Endodermal cell (in vitro differentiated cells): ENCODE measurements at regions not wholly inside any gene's neighbourhood (a gene's known extent, or its start where the extent isn't known, plus 50 kb on each side); places are given as distances from the start of the nearest gene placed in this dataset.

Experiments used
- DNase-seq: peaks from one replicate; pipeline ENCODE4 v3.0.0-alpha.2; 2017
- H3K27ac ChIP-seq: 2 replicates; pipeline ENCODE4 v1.5.1; 2013; ENCODE audit warnings: mild to moderate bottlenecking, low read depth, low read length, moderate library complexity
- H3K27me3 ChIP-seq: 2 replicates; pipeline ENCODE4 v1.6.1; 2013; ENCODE audit warnings: mild to moderate bottlenecking, low read length, moderate library complexity; ENCODE audit not compliant: insufficient read depth, control insufficient read depth, poor library complexity, severe bottlenecking
- H3K36me3 ChIP-seq: 2 replicates; pipeline ENCODE4 v1.7.0; 2013; ENCODE audit warnings: mild to moderate bottlenecking, low read length, moderate library complexity; ENCODE audit not compliant: control insufficient read depth, insufficient read depth
- H3K4me1 ChIP-seq: one replicate; pipeline ENCODE4 v1.7.0; 2013; ENCODE audit warnings: low read length; ENCODE audit not compliant: control insufficient read depth, insufficient read depth
- H3K4me3 ChIP-seq: 2 replicates; pipeline ENCODE4 v1.5.1; 2013; ENCODE audit warnings: mild to moderate bottlenecking, low read length, moderate library complexity
- H3K9ac ChIP-seq: 2 replicates; pipeline ENCODE4 v1.6.1; 2013; ENCODE audit warnings: mild to moderate bottlenecking, low read length, moderate library complexity; ENCODE audit not compliant: poor library complexity, severe bottlenecking; ENCODE audit errors: extremely low read depth
- H3K9me3 ChIP-seq: 2 replicates; pipeline ENCODE4 v1.6.1; 2013; ENCODE audit warnings: mild to moderate bottlenecking, low read length, moderate library complexity; ENCODE audit not compliant: control insufficient read depth
- H3K27ac Mint-ChIP-seq: 2 replicates; pipeline ENCODE4 v1.8.0; 2020; ENCODE audit warnings: mixed read lengths
- H3K27me3 Mint-ChIP-seq: 2 replicates; pipeline ENCODE4 v1.8.0; 2021; ENCODE audit warnings: mild to moderate bottlenecking, mixed read lengths; ENCODE audit not compliant: insufficient read depth
- H3K36me3 Mint-ChIP-seq: 2 replicates; pipeline ENCODE4 v1.8.0; 2020; ENCODE audit warnings: low read depth, mixed read lengths
- H3K4me1 Mint-ChIP-seq: 2 replicates; pipeline ENCODE4 v1.8.0; 2020; ENCODE audit warnings: mixed read lengths
- H3K4me3 Mint-ChIP-seq: 2 replicates; pipeline ENCODE4 v1.8.0; 2020; ENCODE audit warnings: mild to moderate bottlenecking, moderate library complexity, mixed read lengths
- H3K9me3 Mint-ChIP-seq: 2 replicates; pipeline ENCODE4 v1.8.0; 2020; ENCODE audit warnings: mild to moderate bottlenecking, mixed read lengths
- WGBS, 2 experiments: methylation state at CpG; one replicate each; pipeline versions ENCODE4 v1.1.5 to v1.1.7; 2013; ENCODE audit warnings: missing lambda C conversion rate in 2 of 2, mixed read lengths in 1 of 2; ENCODE audit not compliant: insufficient coverage in 1 of 2, insufficient read length in 1 of 2; 5-methylcytosine and 5-hydroxymethylcytosine counted together
- TF ChIP-seq, protein P1 (sequence below): fragments of 200-600 bp; sonication (generic); conservative IDR thresholded peaks from 2 replicates; pipeline ENCODE4 v1.5.0; 2021; ENCODE audit warnings: antibody characterized with exemption, mild to moderate bottlenecking

DNA sequence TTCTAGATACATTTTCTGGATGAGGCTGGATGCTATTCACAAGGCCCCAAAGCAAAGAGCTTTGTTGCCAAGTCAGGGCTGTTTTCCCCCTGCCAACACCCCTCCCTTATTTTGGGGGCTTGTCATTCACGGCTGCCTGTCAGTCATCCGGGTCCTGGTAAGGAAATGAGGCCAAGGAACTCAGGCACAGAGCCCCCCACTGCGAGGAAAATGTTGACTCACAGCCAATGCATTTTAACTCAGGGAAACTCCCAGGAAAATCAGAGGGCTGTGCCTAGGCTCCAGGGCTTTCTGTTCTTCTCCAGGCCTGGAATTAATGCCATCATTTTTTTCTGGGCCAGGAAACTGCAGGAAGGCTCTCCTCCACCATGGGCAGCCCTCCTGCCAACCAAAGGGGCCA is 241.1 kb downstream of the SMAD2 start:
- H3K27ac Mint-ChIP-seq, result no peak overlapping the region
- no peaks in the 10 kb centered on the region for H3K9me3 Mint-ChIP-seq
- peak; percentile 88 for DNase-seq
- H3K4me1 Mint-ChIP-seq, result peaks cover 4% of the 10 kb centered on the region
- WGBS, 2 experiments, result 17 to 49% methylated on average over 1 to 3 of the region's 3 CpGs
- H3K36me3 Mint-ChIP-seq, result no peaks in the 10 kb centered on the region
- peaks cover 6% of the 10 kb centered on the region for H3K4me1 ChIP-seq
- H3K9ac ChIP-seq, result no peak overlapping the region
- H3K27me3 ChIP-seq, result no peaks in the 10 kb centered on the region
- no peaks in the 10 kb centered on the region for H3K9me3 ChIP-seq
- H3K4me3 Mint-ChIP-seq, result no peak overlapping the region
- TF ChIP-seq, protein P1, sequence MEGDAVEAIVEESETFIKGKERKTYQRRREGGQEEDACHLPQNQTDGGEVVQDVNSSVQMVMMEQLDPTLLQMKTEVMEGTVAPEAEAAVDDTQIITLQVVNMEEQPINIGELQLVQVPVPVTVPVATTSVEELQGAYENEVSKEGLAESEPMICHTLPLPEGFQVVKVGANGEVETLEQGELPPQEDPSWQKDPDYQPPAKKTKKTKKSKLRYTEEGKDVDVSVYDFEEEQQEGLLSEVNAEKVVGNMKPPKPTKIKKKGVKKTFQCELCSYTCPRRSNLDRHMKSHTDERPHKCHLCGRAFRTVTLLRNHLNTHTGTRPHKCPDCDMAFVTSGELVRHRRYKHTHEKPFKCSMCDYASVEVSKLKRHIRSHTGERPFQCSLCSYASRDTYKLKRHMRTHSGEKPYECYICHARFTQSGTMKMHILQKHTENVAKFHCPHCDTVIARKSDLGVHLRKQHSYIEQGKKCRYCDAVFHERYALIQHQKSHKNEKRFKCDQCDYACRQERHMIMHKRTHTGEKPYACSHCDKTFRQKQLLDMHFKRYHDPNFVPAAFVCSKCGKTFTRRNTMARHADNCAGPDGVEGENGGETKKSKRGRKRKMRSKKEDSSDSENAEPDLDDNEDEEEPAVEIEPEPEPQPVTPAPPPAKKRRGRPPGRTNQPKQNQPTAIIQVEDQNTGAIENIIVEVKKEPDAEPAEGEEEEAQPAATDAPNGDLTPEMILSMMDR, result no peak
- H3K36me3 ChIP-seq, result no peaks in the 10 kb centered on the region
- peaks cover 5% of the 10 kb centered on the region for H3K27me3 Mint-ChIP-seq
- no peak overlapping the region for H3K4me3 ChIP-seq
- H3K27ac ChIP-seq, result no peak overlapping the region

DNA sequence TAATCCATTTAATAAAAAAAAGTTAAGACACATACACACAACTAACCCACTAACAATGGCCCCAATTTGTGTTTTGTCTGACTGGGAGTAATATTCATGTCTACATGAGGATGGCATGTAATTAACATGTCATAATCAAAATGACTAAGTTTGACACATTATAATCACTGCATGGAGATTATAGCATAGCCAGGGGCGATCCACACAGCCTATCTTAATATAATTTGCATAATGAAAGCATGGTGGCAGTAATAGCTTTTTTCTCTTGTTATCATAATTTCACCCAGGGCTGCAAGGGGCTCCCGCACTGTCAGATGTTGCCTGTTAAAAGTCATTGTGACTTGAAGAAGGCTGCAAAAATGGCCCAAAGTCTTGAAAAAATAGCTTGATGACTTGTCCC is 243.7 kb downstream of the SMAD2 start:
- no peak for DNase-seq
- Histone ChIP-seq H3K9me3 (no peaks in the 10 kb centered on the region), H3K36me3 (no peaks in the 10 kb centered on the region), H3K4me1 (peaks cover 6% of the 10 kb centered on the region), H3K27me3 (no peaks in the 10 kb centered on the region), H3K27ac (no peak overlapping the region), H3K9ac (no peak overlapping the region), H3K4me3 (no peak overlapping the region)
- TF ChIP-seq, protein P1, result no peak
- WGBS, 2 experiments, result 84 to 100% methylated on average over 1 to 2 of the region's 2 CpGs
- no peaks in the 10 kb centered on the region for H3K9me3 Mint-ChIP-seq
- peaks cover 4% of the 10 kb centered on the region for H3K4me1 Mint-ChIP-seq
- no peaks in the 10 kb centered on the region for H3K36me3 Mint-ChIP-seq
- no peak overlapping the region for H3K4me3 Mint-ChIP-seq
- no peaks in the 10 kb centered on the region for H3K27me3 Mint-ChIP-seq
- no peak overlapping the region for H3K27ac Mint-ChIP-seq

DNA sequence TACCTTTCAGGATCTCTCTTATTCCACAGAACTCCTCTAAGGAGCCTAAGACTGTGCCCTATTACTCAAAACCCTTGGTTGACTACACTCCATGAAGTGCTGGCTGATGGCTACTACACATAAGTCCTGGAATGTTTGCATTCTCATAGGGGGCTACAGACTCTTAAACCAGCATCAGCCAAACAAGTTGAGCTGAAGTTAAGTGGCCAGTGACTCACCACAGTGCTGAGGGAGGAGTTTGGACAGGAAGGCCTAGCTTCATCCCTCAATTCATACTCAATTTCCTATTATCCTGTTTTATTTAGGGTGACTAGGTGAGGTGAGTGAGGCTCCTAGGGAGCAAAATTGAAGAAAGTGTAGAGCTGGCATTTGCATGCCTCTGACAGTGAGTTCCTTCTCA is 246.7 kb downstream of the SMAD2 start:
- Mint-ChIP-seq H3K36me3 (no peaks in the 10 kb centered on the region), H3K27me3 (no peaks in the 10 kb centered on the region), H3K4me1 (no peaks in the 10 kb centered on the region), H3K27ac (no peak overlapping the region), H3K4me3 (no peak overlapping the region), H3K9me3 (no peaks in the 10 kb centered on the region)
- Histone ChIP-seq H3K36me3 (no peaks in the 10 kb centered on the region), H3K4me1 (no peaks in the 10 kb centered on the region), H3K9ac (no peak overlapping the region), H3K27me3 (no peaks in the 10 kb centered on the region), H3K4me3 (no peak overlapping the region), H3K27ac (no peak overlapping the region), H3K9me3 (no peaks in the 10 kb centered on the region)
- DNase-seq, result no peak
- TF ChIP-seq, protein P1, result no peak
